ENCODE measurements at regions not wholly inside any gene's neighbourhood (a gene's known extent, or its start where the extent isn't known, plus 50 kb on each side); places are given as distances from the start of the nearest gene placed in this dataset.

GRCh38 chr14:42729681-42730080 is 1123.0 kb downstream of the LRFN5 start:
- TF ChIP-seq CTCF (conservative IDR thresholded peaks at IDR 0.05), result no peak
- no peak for TF ChIP-seq ZFX (IDR thresholded peaks at IDR 0.05)
